Midbrain (tissue), 1 donor: ENCODE measurements at regions not wholly inside any gene's neighbourhood (a gene's known extent, or its start where the extent isn't known, plus 50 kb on each side); places are given as distances from the start of the nearest gene placed in this dataset.
A peak's percentile ranks its signal among the peaks of the same experiment; 100 is the strongest.

Experiments used
- DNase-seq: peaks from one replicate; lab custom pipeline; 2025; lab: John Stamatoyannopoulos, UW

GRCh38 chr14:82719617-82720016, 1186.0 kb upstream of the SEL1L start:
- no peak for DNase-seq

GRCh38 chr14:82720431-82720830, 1186.8 kb upstream of the SEL1L start:
- DNase-seq: no peak

GRCh38 chr14:82720946-82721345, 1187.3 kb upstream of the SEL1L start:
- DNase-seq: no peak

- no peak for DNase-seq
Observed at GRCh38 chr14:82724316-82724715, 1190.7 kb upstream of the SEL1L start.

GRCh38 chr14:82725213-82725612, 1191.6 kb upstream of the SEL1L start:
- DNase-seq: no peak

- no peak for DNase-seq
Observed at GRCh38 chr14:82731526-82731925, 1197.9 kb upstream of the SEL1L start.

GRCh38 chr14:82740547-82740946, 1206.9 kb upstream of the SEL1L start:
- no peak for DNase-seq

- peak; percentile 34 for DNase-seq
Observed at GRCh38 chr14:82755476-82755875, 1221.8 kb upstream of the SEL1L start.

- peak; percentile 52 for DNase-seq
Observed at GRCh38 chr14:82755923-82756322, 1222.3 kb upstream of the SEL1L start.

GRCh38 chr14:82757776-82758175, 1224.1 kb upstream of the SEL1L start:
- no peak for DNase-seq

- DNase-seq: no peak
Observed at GRCh38 chr14:82759656-82760055, 1226.0 kb upstream of the SEL1L start.

- DNase-seq: no peak
Observed at GRCh38 chr14:82766123-82766522, 1232.5 kb upstream of the SEL1L start.

- DNase-seq: no peak
Observed at GRCh38 chr14:82766996-82767395, 1233.3 kb upstream of the SEL1L start.

GRCh38 chr14:82776958-82777357, 1243.3 kb upstream of the SEL1L start:
- DNase-seq: no peak

- DNase-seq: no peak
Observed at GRCh38 chr14:82778008-82778590, 1244.4 kb upstream of the SEL1L start.

- no peak for DNase-seq
Observed at GRCh38 chr14:82778601-82779000, 1244.9 kb upstream of the SEL1L start.

- no peak for DNase-seq
Observed at GRCh38 chr14:82779301-82779700, 1245.6 kb upstream of the SEL1L start.

- no peak for DNase-seq
Observed at GRCh38 chr14:82785756-82786482, 1252.3 kb upstream of the SEL1L start.

- no peak for DNase-seq
Observed at GRCh38 chr14:82786483-82786880, 1252.8 kb upstream of the SEL1L start.

- DNase-seq: no peak
Observed at GRCh38 chr14:82796086-82796485, 1262.4 kb upstream of the SEL1L start.

- no peak for DNase-seq
Observed at GRCh38 chr14:82798276-82798675, 1264.6 kb upstream of the SEL1L start.

GRCh38 chr14:82805892-82806825, 1272.5 kb upstream of the SEL1L start:
- peak; percentile 7 for DNase-seq

GRCh38 chr14:82811246-82811645, 1277.6 kb upstream of the SEL1L start:
- no peak for DNase-seq
